Neural progenitor cell (in vitro differentiated cells): ENCODE measurements at regions not wholly inside any gene's neighbourhood (a gene's known extent, or its start where the extent isn't known, plus 50 kb on each side); places are given as distances from the start of the nearest gene placed in this dataset.

Experiments used
- DNase-seq: peaks from one replicate; pipeline ENCODE4 v3.0.0-alpha.2; 2016; ENCODE audit warnings: low spot score
- H2AFZ ChIP-seq: fragments of 200-600 bp; sonication (generic); replicated peaks from 2 replicates; pipeline ENCODE4 v1.6.1; 2016; ENCODE audit warnings: antibody characterized with exemption
- H3F3A ChIP-seq: fragments of 200-600 bp; sonication (generic); 2 replicates; pipeline ENCODE4 v1.6.1; 2016; ENCODE audit warnings: antibody characterized with exemption, low read depth
- H3K27ac ChIP-seq: fragments of 200-600 bp; sonication (generic); 2 replicates; pipeline ENCODE4 v1.5.1; 2016; ENCODE audit warnings: mild to moderate bottlenecking
- H3K27me3 ChIP-seq: fragments of 200-600 bp; sonication (generic); 2 replicates; pipeline ENCODE4 v1.6.1; 2016; ENCODE audit warnings: mild to moderate bottlenecking, moderate library complexity
- H3K36me3 ChIP-seq: fragments of 200-600 bp; sonication (generic); 2 replicates; pipeline ENCODE4 v1.5.1; 2016
- H3K4me1 ChIP-seq: fragments of 200-600 bp; sonication (generic); 2 replicates; pipeline ENCODE4 v1.6.1; 2016; ENCODE audit warnings: mixed run types
- H3K4me2 ChIP-seq: fragments of 200-600 bp; sonication (generic); 2 replicates; pipeline ENCODE4 v1.6.1; 2016
- H3K4me3 ChIP-seq: fragments of 200-600 bp; sonication (generic); 2 replicates; pipeline ENCODE4 v1.5.1; 2016
- H3K79me2 ChIP-seq: fragments of 200-600 bp; sonication (generic); 2 replicates; pipeline ENCODE4 v1.6.1; 2016; ENCODE audit warnings: low read depth
- H3K9ac ChIP-seq: fragments of 200-600 bp; sonication (generic); 2 replicates; pipeline ENCODE4 v1.6.1; 2016
- H3K9me3 ChIP-seq: fragments of 200-600 bp; sonication (generic); 2 replicates; pipeline ENCODE4 v1.5.1; 2016; ENCODE audit warnings: low read depth
- H4K20me1 ChIP-seq: fragments of 200-600 bp; sonication (generic); 2 replicates; pipeline ENCODE4 v1.6.1; 2016; ENCODE audit warnings: low read depth
- H3K27ac Mint-ChIP-seq: 3 replicates; pipeline ENCODE4 v1.8.0; 2021; ENCODE audit warnings: mixed read lengths
- H3K27me3 Mint-ChIP-seq: 2 replicates; pipeline ENCODE4 v1.8.0; 2022; ENCODE audit warnings: low read depth, mild to moderate bottlenecking, inconsistent platforms, moderate library complexity, mixed read lengths; ENCODE audit not compliant: insufficient read depth
- H3K36me3 Mint-ChIP-seq: 3 replicates; pipeline ENCODE4 v1.8.0; 2021; ENCODE audit warnings: mixed read lengths
- H3K4me1 Mint-ChIP-seq: 3 replicates; pipeline ENCODE4 v1.8.0; 2021; ENCODE audit warnings: mixed read lengths
- H3K4me3 Mint-ChIP-seq: 3 replicates; pipeline ENCODE4 v1.8.0; 2021; ENCODE audit warnings: mild to moderate bottlenecking, moderate library complexity, mixed read lengths
- H3K9me3 Mint-ChIP-seq: 3 replicates; pipeline ENCODE4 v1.8.0; 2020; ENCODE audit warnings: mixed read lengths
- EZH2 ChIP-seq: fragments of 200-600 bp; sonication (generic); IDR thresholded peaks from 2 replicates; pipeline ENCODE4 v1.6.1; 2017; ENCODE audit warnings: antibody characterized with exemption, mild to moderate bottlenecking, moderate library complexity
- EZH2phosphoT487 ChIP-seq: fragments of 200-600 bp; sonication (generic); IDR thresholded peaks from 2 replicates; pipeline ENCODE4 v1.6.1; 2017; ENCODE audit warnings: antibody characterized with exemption
- TF ChIP-seq, protein P1 (sequence below): fragments of 200-600 bp; sonication (generic); IDR thresholded peaks from 2 replicates; pipeline ENCODE4 v1.5.1; 2017; ENCODE audit warnings: antibody characterized with exemption, mild to moderate bottlenecking

DNA sequence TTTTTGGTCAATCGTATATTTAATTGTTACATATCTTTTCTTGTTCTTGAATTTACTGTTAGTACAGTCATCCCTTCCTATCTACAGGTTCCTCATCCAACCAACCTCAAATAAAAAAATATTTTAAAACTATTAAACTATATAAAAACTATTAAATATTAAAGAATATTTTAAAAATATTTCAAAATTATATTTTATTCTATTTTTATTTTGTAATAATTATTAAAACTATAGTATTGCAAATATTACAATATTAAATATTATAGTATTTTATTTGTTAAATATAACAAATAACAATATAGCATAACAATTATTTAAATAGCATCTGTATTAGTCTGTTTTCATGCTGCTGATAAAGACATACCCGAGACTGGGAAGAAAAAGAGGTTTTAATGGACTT lies 357.9 kb upstream of the GOLIM4 start:
- DNase-seq = no peak
- Histone ChIP-seq H3K4me2 (no peak overlapping the region), H4K20me1 (no peaks in the 10 kb centered on the region), H3K79me2 (no peaks in the 10 kb centered on the region), H2AFZ (no peak overlapping the region), H3K27me3 (no peaks in the 10 kb centered on the region), H3K9ac (no peak overlapping the region), H3K27ac (no peak overlapping the region), H3K36me3 (no peaks in the 10 kb centered on the region), H3K4me1 (no peaks in the 10 kb centered on the region), H3K4me3 (no peak overlapping the region), H3F3A (no peaks in the 10 kb centered on the region), H3K9me3 (no peaks in the 10 kb centered on the region)
- peaks cover 3% of the 10 kb centered on the region for H3K27me3 Mint-ChIP-seq
- peaks cover 10% of the 10 kb centered on the region for H3K4me1 Mint-ChIP-seq
- no peak overlapping the region for H3K27ac Mint-ChIP-seq
- H3K4me3 Mint-ChIP-seq = no peak overlapping the region
- no peaks in the 10 kb centered on the region for H3K36me3 Mint-ChIP-seq
- no peak for TF ChIP-seq EZH2
- TF ChIP-seq, protein P1, sequence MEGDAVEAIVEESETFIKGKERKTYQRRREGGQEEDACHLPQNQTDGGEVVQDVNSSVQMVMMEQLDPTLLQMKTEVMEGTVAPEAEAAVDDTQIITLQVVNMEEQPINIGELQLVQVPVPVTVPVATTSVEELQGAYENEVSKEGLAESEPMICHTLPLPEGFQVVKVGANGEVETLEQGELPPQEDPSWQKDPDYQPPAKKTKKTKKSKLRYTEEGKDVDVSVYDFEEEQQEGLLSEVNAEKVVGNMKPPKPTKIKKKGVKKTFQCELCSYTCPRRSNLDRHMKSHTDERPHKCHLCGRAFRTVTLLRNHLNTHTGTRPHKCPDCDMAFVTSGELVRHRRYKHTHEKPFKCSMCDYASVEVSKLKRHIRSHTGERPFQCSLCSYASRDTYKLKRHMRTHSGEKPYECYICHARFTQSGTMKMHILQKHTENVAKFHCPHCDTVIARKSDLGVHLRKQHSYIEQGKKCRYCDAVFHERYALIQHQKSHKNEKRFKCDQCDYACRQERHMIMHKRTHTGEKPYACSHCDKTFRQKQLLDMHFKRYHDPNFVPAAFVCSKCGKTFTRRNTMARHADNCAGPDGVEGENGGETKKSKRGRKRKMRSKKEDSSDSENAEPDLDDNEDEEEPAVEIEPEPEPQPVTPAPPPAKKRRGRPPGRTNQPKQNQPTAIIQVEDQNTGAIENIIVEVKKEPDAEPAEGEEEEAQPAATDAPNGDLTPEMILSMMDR = no peak
- TF ChIP-seq EZH2phosphoT487 = no peak
- no peaks in the 10 kb centered on the region for H3K9me3 Mint-ChIP-seq

DNA sequence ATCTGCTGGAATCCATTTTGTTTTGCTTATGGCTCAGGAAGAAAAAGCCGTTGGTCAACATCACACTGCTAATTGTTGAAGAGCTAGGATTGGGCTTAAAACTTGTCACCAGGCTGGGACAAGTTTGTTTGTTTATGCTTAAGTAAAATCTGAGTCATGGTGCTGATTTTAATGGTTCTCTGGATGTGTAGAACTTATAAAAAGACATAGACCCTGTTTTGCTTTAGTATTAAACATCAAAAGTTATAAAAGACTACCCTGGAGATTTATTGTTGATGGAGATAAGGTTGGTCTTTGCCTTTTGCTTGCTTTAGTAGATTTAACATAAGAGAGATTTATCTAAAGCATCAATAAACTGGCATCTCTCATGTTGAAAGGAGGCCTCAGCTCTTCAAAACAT lies 348.2 kb upstream of the GOLIM4 start:
- H3K4me3 Mint-ChIP-seq = no peak overlapping the region
- H3K36me3 ChIP-seq = no peaks in the 10 kb centered on the region

DNA sequence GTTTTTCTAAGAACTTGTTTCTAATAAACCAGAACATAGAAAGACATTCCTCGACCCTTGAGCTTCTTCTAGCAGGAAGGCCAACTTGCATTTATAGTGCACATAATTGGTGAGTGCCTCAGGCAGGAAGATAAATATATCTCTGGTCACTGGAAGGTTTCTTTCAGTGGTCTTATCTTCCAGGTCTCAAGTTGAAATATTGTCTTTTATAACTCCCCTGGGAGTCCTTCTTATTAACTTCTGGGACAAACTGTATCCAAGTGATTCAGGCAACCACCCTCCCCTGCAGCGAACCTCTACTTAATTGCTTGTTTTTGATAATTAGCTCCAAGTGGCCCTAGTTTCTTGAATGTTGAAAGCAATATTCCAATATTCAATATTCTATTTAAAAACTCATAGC lies 346.8 kb upstream of the GOLIM4 start:
- H3K4me1 ChIP-seq = no peaks in the 10 kb centered on the region
- no peaks in the 10 kb centered on the region for H3K4me1 Mint-ChIP-seq
- H3K4me3 Mint-ChIP-seq = no peak overlapping the region
- H3K4me3 ChIP-seq = no peak overlapping the region
- no peaks in the 10 kb centered on the region for H3K9me3 Mint-ChIP-seq
- no peaks in the 10 kb centered on the region for H4K20me1 ChIP-seq
- no peaks in the 10 kb centered on the region for H3K36me3 Mint-ChIP-seq
- H3K27me3 ChIP-seq = no peaks in the 10 kb centered on the region
- H3K27ac ChIP-seq = no peak overlapping the region
- no peaks in the 10 kb centered on the region for H3K9me3 ChIP-seq
- H3K9ac ChIP-seq = no peak overlapping the region
- H3K36me3 ChIP-seq = no peaks in the 10 kb centered on the region
- TF ChIP-seq EZH2 (no peak), EZH2phosphoT487 (no peak)
- TF ChIP-seq, protein P1 = no peak
- no peaks in the 10 kb centered on the region for H3K27me3 Mint-ChIP-seq
- DNase-seq = no peak
- H3K27ac Mint-ChIP-seq = no peak overlapping the region
- no peak overlapping the region for H2AFZ ChIP-seq
- H3K4me2 ChIP-seq = no peak overlapping the region
- no peaks in the 10 kb centered on the region for H3F3A ChIP-seq
- H3K79me2 ChIP-seq = no peaks in the 10 kb centered on the region

More for the DNA sequence above, 348.2 kb upstream of the GOLIM4 start:
- Histone ChIP-seq H3K27ac (no peak overlapping the region), H3F3A (no peaks in the 10 kb centered on the region), H3K4me3 (no peak overlapping the region), H3K9ac (no peak overlapping the region), H3K4me2 (no peak overlapping the region), H3K27me3 (no peaks in the 10 kb centered on the region), H3K79me2 (no peaks in the 10 kb centered on the region), H3K4me1 (no peaks in the 10 kb centered on the region), H3K9me3 (no peaks in the 10 kb centered on the region), H2AFZ (no peak overlapping the region), H4K20me1 (no peaks in the 10 kb centered on the region)
- no peak overlapping the region for H3K27ac Mint-ChIP-seq
- no peaks in the 10 kb centered on the region for H3K36me3 Mint-ChIP-seq
- no peaks in the 10 kb centered on the region for H3K27me3 Mint-ChIP-seq
- H3K4me1 Mint-ChIP-seq = no peaks in the 10 kb centered on the region
- DNase-seq = no peak
- TF ChIP-seq, protein P1 = no peak
- TF ChIP-seq EZH2 (no peak), EZH2phosphoT487 (no peak)
- H3K9me3 Mint-ChIP-seq = no peaks in the 10 kb centered on the region
